ENCODE measurements at regions not wholly inside any gene's neighbourhood (a gene's known extent, or its start where the extent isn't known, plus 50 kb on each side); places are given as distances from the start of the nearest gene placed in this dataset.

DNA sequence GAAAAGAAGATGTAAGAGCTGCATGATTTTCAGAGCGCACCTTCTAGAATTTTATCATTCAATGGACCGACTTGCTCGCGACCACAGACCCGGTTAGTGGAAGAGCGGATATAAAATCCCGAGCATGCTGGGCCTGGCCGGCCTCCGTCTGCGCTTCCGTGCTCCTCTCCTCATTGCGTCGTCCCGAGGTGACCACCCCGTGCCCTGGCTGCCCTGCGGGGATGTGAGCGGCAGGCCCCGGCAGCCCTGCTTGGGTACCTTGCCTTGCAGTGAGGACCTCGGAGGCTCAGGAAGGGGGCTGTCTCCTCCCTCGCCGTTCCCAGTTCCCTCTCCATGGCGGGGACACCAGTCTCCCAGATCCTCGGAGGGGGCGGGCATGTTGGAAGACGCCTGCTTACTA is 330.9 kb upstream of the SHH start:
- TF ChIP-seq GATA2 (IDR thresholded peaks at IDR 0.05; ENCODE audit: low read depth, low read length) (no peak), GATA3 (IDR thresholded peaks at IDR 0.05; ENCODE audit: low read depth, low read length) (no peak)

DNA sequence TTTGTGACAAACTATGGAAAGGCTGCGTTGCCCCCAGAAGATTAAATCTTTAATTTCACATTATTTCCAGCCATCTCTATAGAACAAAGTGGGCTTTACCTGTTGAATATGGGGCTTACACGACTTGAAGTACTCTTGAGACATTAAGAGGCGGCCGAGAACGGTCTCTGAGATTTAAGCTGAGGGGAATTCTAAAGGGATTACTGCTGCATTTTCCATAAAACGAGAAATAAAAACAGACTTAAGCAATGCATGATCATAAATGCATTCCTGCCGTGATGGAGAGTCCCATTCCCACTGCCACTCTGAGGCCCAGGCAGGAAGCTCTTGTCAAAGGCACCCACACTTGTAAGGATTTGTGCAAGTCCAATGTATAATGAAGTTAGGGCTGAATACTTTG is 329.7 kb upstream of the SHH start:
- TF ChIP-seq GATA2 (IDR thresholded peaks at IDR 0.05; ENCODE audit: low read depth, low read length) (no peak), GATA3 (IDR thresholded peaks at IDR 0.05; ENCODE audit: low read depth, low read length) (no peak)

DNA sequence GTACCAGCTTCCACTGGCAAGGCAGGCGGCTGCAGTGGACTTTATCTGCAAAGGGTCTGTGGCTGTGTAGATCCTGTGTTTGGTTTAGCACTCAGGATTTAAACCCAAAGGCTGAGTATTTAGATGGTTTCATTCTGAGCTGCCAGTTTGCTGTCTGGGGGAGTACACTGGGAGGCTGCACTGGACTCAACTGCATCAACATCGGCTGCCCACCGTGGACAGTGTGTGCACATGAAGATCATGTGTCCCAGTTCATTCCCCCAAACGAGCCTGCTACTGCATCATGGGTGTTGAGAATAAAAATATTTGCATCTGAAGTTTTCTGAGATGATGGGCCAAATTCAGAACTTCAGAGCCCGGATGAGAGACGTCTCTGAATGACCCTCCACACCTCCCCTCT is 328.6 kb upstream of the SHH start:
- TF ChIP-seq GATA3 (IDR thresholded peaks at IDR 0.05; ENCODE audit: low read depth, low read length), result no peak

GRCh38 chr7:156140447-156140846 is 328.2 kb upstream of the SHH start:
- TF ChIP-seq GATA2 (IDR thresholded peaks at IDR 0.05; ENCODE audit: low read depth, low read length) (no peak), GATA3 (IDR thresholded peaks at IDR 0.05; ENCODE audit: low read depth, low read length) (no peak)

DNA sequence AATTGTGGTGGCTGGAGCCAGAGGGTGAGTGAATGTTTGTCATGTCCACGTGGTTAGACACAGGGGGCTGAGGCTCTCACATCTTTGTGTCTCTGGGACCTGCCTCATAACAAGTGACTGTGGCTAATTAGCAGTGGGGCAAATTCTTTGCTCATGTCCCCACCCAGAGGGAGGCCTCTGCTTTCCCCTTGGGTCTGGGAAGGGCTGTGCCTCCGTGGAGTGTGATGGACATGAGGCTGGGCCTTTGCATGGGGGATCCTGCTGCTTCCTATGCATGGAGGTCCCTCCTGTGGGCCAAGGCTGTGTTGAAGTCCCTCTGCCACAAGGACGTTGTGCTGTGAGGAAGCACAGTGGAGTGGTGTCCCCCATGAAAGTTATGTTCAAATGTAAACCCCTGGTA is 327.4 kb upstream of the SHH start:
- TF ChIP-seq GATA2 (IDR thresholded peaks at IDR 0.05; ENCODE audit: low read depth, low read length), result no peak
- TF ChIP-seq GATA3 (IDR thresholded peaks at IDR 0.05; ENCODE audit: low read depth, low read length), result no peak

- TF ChIP-seq GATA3 (IDR thresholded peaks at IDR 0.05; ENCODE audit: low read depth, low read length), result no peak
- no peak for TF ChIP-seq GATA2 (IDR thresholded peaks at IDR 0.05; ENCODE audit: low read depth, low read length)
These were observed 326.8 kb upstream of the SHH start for GRCh38 chr7:156139112-156139511.

- TF ChIP-seq GATA3 (IDR thresholded peaks at IDR 0.05; ENCODE audit: low read depth, low read length), result no peak
These were observed 319.6 kb upstream of the SHH start for GRCh38 chr7:156131881-156132280.

DNA sequence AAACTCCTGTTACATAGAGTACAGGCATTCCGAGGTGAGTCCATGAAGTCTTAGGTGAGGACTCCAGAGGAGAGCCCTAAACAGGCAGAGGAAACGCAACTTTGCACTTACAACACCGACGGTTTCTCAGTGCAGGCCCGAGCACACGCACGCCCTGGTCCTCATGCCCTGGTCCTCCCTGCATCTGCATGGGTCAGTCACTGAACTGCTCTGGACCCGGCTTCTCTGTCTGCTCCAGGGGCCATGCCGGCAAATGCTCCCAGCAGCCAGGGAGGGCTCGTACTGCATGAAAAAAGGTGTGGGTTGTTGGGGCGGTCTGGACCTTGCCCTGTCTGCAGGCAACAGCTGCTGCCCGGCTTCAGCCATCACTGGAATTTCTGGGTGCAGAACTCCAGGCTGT is 317.3 kb upstream of the SHH start:
- no peak for TF ChIP-seq GATA3 (IDR thresholded peaks at IDR 0.05; ENCODE audit: low read depth, low read length)
- no peak for TF ChIP-seq GATA2 (IDR thresholded peaks at IDR 0.05; ENCODE audit: low read depth, low read length)

DNA sequence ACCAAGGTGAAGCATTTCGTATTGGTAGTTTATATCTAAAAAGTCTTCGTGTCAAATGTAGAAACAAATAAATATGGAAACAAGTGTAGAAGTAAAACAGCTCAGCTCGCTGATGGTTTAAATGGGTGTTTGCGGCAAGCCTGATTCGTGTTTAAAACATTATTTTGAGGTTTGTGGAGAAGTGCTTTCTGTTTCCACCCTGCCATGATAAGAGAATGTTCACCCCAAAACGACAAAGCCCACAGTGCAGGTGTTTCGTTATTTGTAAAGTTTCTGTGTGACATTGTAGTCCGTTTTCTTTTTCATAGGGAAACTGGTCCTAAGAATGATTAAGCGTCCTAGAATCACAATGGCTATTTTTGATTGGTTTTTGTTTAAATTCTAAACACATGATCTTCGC is 316.2 kb upstream of the SHH start:
- TF ChIP-seq GATA2 (IDR thresholded peaks at IDR 0.05; ENCODE audit: low read depth, low read length) (no peak), GATA3 (IDR thresholded peaks at IDR 0.05; ENCODE audit: low read depth, low read length) (no peak)

DNA sequence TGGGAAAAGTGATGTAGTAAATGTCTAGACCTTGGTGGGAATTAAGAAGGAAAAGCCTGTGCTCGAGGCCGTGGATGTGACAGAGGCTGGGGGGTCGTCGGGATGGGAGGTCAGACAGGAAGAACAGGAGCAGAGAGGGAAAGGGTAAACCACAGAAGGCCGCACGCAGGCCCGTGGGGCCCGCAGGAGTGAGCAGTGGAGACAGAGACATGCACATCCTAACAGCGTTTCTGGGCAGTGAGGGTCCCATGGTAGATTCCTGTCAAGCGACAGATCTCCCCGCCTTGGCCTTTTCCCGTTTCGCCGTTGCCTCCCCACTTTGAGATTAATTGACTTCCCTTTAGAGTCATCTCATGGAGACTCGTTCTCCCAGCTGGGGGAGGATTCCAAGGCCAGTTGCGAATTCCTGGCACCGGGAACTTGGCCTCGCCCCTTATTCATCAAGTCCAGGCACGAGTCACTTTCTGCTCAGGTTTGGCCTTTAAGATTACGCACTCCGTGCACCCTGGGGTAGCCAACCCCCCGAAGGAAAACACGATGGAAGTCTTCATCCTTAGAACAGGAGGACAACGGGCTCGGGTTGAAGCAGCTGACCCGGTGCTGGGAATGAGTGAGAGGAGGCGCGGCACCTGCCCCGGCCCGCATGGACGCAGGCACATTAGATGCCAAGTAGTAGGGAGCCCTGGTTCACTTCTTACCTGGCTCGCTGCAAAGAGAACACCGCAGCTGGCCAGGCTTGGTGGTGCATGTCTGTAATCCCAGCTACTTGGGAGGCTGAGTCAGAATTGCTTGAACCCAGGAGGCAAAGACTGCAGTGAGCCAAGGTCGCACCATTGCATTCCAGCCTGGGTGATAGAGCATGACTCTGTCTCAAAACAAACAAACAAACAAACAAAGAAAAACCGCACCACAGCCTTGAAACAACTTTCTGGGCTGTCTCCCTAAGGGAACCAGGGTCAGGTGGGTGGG is 315.2 kb upstream of the SHH start:
- TF ChIP-seq GATA3 (IDR thresholded peaks at IDR 0.05; ENCODE audit: low read depth, low read length), result no peak
- TF ChIP-seq GATA2 (IDR thresholded peaks at IDR 0.05; ENCODE audit: low read depth, low read length), result no peak

DNA sequence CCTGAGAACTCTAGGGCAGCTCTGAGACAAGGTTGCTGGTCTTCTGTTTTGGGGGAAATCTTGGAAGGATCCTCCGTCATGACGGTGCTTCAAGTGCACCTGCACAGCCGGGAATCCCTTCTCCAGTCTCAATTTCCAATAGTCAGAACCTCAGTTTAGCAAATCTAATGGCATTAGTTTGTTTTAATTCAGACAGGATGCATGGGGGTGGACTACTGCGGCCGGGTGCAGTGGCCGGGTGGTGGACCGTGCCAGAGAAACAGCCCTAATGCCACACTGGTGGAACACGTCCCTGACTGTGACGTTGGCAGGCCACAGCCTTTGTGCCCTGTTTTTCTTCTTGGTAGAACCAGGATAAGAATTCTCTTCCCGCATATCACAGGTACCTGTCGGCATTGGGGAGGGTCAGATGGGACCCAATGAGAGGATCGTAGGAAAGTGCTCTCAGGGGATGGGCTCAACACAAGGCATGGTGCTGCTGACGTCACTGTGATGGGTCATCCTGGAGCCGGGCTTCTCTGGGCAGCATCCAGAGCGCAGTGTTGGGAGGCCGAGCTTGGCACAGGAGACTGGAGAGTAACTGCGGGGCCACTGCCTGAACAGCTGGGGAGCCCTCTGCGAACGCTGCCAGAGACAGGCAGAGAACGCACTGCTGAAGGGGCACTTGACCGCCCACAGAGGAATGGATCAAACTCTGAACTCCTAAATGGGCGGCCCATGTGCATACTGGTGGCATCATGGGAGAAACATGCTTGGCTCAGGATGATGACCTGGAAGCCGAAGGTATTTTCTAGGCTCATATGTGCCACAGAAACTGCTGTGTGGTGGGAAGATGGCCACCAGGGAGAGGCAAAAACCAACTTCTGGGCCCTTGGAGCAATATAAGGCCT is 313.8 kb upstream of the SHH start:
- TF ChIP-seq GATA3 (IDR thresholded peaks at IDR 0.05; ENCODE audit: low read depth, low read length) (no peak), GATA2 (IDR thresholded peaks at IDR 0.05; ENCODE audit: low read depth, low read length) (no peak)

DNA sequence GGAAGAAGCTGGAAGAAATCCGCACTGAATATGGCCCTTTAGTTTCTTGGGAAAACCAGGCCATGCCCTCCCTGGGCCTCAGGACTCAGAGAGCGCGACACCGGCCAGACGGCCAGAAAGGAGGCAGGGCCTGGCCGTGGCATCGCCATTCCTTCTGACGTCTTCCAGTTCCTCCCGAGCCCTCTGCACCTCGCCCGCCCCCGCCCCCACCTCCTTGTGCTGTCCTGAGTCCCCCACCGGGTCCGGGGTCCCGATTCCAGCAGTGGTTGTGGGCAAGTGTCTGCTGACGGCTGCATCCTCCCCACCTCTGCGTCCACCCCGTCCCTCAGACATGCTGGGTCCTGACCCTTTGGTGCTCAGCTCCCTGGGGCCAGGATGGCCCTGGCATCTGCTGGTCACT is 312.1 kb upstream of the SHH start:
- no peak for TF ChIP-seq GATA2 (IDR thresholded peaks at IDR 0.05; ENCODE audit: low read depth, low read length)

DNA sequence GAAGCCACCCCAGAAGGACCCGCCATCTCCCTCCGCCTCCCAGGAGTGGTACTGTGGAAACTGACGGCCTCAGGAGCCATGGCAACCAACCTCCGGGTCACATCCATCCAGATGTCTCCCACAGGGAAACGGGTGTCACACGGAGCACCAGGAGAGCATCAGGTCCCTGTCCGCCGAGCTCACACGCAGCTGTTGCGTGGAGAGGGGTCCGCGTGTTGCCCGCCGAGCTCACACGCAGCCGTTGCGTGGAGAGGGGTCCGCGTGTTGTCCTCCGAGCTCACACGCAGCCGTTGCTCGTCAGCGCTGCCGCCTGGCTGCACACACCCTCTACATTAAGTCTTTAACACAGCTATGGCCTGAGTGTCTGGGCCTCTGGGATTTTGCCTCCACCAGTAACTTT is 311.1 kb upstream of the SHH start:
- TF ChIP-seq GATA3 (IDR thresholded peaks at IDR 0.05; ENCODE audit: low read depth, low read length) (no peak), GATA2 (IDR thresholded peaks at IDR 0.05; ENCODE audit: low read depth, low read length) (no peak)

DNA sequence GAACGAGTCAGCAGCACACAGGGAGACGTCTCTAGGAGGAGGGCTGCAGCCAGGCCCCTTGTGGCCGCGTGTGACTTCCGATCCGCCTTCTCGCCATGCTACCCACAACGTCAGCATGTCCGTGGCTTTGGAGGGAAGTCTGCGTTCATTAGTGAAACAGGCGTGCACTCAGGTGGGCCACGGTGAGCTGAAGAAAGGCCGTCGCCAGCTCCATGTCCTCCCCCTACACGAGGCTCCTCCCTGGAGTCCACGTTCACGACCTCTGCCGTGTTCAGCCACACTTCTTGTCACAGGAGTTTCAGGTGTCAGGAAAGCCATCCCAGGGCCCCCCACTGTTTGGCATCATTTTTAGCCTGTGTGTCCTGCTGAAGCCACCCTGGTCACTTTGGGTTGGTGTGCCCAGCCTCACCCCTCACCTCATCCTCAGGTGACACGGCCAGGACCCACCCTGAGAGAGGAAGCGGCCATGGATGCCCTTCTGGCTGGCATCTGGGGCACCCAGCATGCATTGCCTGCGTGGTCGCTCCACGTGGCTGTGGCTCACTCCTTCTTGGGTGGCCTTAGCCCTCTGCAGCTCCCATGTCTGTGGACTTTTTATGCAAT is 310.6 kb upstream of the SHH start:
- TF ChIP-seq GATA3 (IDR thresholded peaks at IDR 0.05; ENCODE audit: low read depth, low read length) (no peak), GATA2 (IDR thresholded peaks at IDR 0.05; ENCODE audit: low read depth, low read length) (no peak)

All from SH-SY5Y (cell line).